Thyroid gland (tissue), 4 donors: ENCODE measurements at regions not wholly inside any gene's neighbourhood (a gene's known extent, or its start where the extent isn't known, plus 50 kb on each side); places are given as distances from the start of the nearest gene placed in this dataset.

ENCODE experiments used
- CTCF ChIP-seq, 6 experiments: fragments of 200-600 bp in 3 of 6; fragments of 450-650 bp in 3 of 6; sonication (generic) in 3 of 6; IDR thresholded peaks; one replicate each; pipeline ENCODE4 v1.5.1; 2016 to 2019; ENCODE audit warnings: antibody characterized with exemption in 6 of 6, mild to moderate bottlenecking in 2 of 6, inconsistent platforms in 1 of 6, moderate library complexity in 1 of 6
- POLR2A ChIP-seq, 2 donors: fragments of 450-650 bp; IDR thresholded peaks; one replicate each; pipeline ENCODE4 v1.6.1; 2017; ENCODE audit warnings: antibody characterized with exemption in 2 of 2, mild to moderate bottlenecking in 2 of 2, moderate library complexity in 1 of 2

DNA sequence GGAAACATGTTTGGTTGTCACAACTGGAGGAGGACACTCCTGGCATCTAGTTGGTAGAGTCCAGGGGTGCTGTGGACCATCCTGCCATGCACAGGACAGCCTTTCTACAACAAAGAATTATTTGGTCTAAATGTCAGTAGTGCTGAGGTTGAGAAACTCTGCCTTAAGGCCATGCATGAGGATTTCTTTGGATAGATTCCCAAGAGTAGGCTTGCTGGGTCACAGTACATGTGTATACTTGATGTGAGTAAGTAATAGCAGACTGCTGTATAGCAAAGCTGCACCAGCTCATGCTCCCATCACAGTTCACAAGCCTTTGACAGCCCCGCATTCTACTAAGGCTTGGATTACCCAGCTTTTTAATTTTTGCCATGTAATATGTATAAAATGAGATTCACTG, 151.3 kb downstream of the MFSD1 start:
- TF ChIP-seq POLR2A (IDR thresholded peaks at IDR 0.05) (no peak), CTCF (IDR thresholded peaks at IDR 0.05) (no peak)
